ENCODE measurements at regions not wholly inside any gene's neighbourhood (a gene's known extent, or its start where the extent isn't known, plus 50 kb on each side); places are given as distances from the start of the nearest gene placed in this dataset.

GRCh38 chr18:71913641-71914040, 630.5 kb downstream of the CBLN2 start:
- no peak for DNase-seq (ENCODE audit: low spot score)
- Histone ChIP-seq H3K27ac (no peak overlapping the region), H3K4me3 (no peak overlapping the region)
- no peak for TF ChIP-seq CTCF (IDR thresholded peaks at IDR 0.05)

GRCh38 chr18:71902482-71902881, 641.7 kb downstream of the CBLN2 start:
- Histone ChIP-seq H3K27ac (no peak overlapping the region), H3K4me3 (no peak overlapping the region)
- no peak for DNase-seq (ENCODE audit: low spot score)
- no peak for TF ChIP-seq CTCF (IDR thresholded peaks at IDR 0.05)

- no peak for TF ChIP-seq CTCF (IDR thresholded peaks at IDR 0.05)
- H3K4me3 ChIP-seq: no peak overlapping the region
- no peak for DNase-seq (ENCODE audit: low spot score)
- no peak overlapping the region for H3K27ac ChIP-seq
These were observed 644.3 kb downstream of the CBLN2 start for GRCh38 chr18:71899707-71900472.

- DNase-seq (ENCODE audit: low spot score): no peak
- TF ChIP-seq CTCF (IDR thresholded peaks at IDR 0.05): no peak
These were observed 645.0 kb downstream of the CBLN2 start for GRCh38 chr18:71899183-71899582.

GRCh38 chr18:71887509-71887908, 656.6 kb downstream of the CBLN2 start:
- Histone ChIP-seq H3K4me3 (no peak overlapping the region), H3K27ac (no peak overlapping the region)
- TF ChIP-seq CTCF (IDR thresholded peaks at IDR 0.05): no peak
- DNase-seq (ENCODE audit: low spot score): no peak

More at GRCh38 chr18:71899183-71899582, 645.0 kb downstream of the CBLN2 start:
- Histone ChIP-seq H3K4me3 (no peak overlapping the region), H3K27ac (no peak overlapping the region)

- Histone ChIP-seq H3K4me3 (no peak overlapping the region), H3K27ac (no peak overlapping the region)
- DNase-seq (ENCODE audit: low spot score): no peak
- TF ChIP-seq CTCF (IDR thresholded peaks at IDR 0.05): no peak
These were observed 665.9 kb downstream of the CBLN2 start for GRCh38 chr18:71878226-71878625.

GRCh38 chr18:71873695-71874094, 670.4 kb downstream of the CBLN2 start:
- Histone ChIP-seq H3K4me3 (no peak overlapping the region), H3K27ac (no peak overlapping the region)
- TF ChIP-seq CTCF (IDR thresholded peaks at IDR 0.05): no peak
- DNase-seq (ENCODE audit: low spot score): no peak
